Lower leg skin (tissue), 4 donors: ENCODE measurements at regions not wholly inside any gene's neighbourhood (a gene's known extent, or its start where the extent isn't known, plus 50 kb on each side); places are given as distances from the start of the nearest gene placed in this dataset.

Experiments
- DNase-seq, 2 donors: peaks; one replicate each; pipeline ENCODE4 v3.0.0-alpha.2; 2019; ENCODE audit warnings: low spot score in 2 of 2
- H3K4me3 ChIP-seq: fragments of 200-600 bp; sonication (generic); 2 replicates; pipeline ENCODE4 v1.5.1; 2017; ENCODE audit warnings: mild to moderate bottlenecking, low read depth; ENCODE audit not compliant: poor library complexity, severe bottlenecking
- POLR2A ChIP-seq, 2 donors: fragments of 450-650 bp; IDR thresholded peaks; one replicate each; pipeline ENCODE4 v1.6.1; 2016 to 2017; ENCODE audit warnings: antibody characterized with exemption in 2 of 2, mild to moderate bottlenecking in 1 of 2, moderate library complexity in 1 of 2
- WGBS, 2 donors: methylation state at CpG; one replicate each; pipeline ENCODE4 v1.1.5; 2018; 5-methylcytosine and 5-hydroxymethylcytosine counted together
- intact Hi-C: fragments of 100-400 bp; cut with DNase I; formaldehyde crosslinking; loops from one replicate; pipeline ENCODE4 v1.15.0; 2023; ENCODE audit warnings: low total_unique reads
- TF ChIP-seq, protein P1 (sequence below), 3 donors: fragments of 450-650 bp; IDR thresholded peaks; one replicate each; pipeline ENCODE4 v1.5.1; 2016; ENCODE audit warnings: antibody characterized with exemption in 3 of 3, mild to moderate bottlenecking in 3 of 3, moderate library complexity in 2 of 3

GRCh38 chr16:54412037-54412436 is 125.5 kb upstream of the IRX3 start:
- no peak for DNase-seq
- TF ChIP-seq, protein P1, sequence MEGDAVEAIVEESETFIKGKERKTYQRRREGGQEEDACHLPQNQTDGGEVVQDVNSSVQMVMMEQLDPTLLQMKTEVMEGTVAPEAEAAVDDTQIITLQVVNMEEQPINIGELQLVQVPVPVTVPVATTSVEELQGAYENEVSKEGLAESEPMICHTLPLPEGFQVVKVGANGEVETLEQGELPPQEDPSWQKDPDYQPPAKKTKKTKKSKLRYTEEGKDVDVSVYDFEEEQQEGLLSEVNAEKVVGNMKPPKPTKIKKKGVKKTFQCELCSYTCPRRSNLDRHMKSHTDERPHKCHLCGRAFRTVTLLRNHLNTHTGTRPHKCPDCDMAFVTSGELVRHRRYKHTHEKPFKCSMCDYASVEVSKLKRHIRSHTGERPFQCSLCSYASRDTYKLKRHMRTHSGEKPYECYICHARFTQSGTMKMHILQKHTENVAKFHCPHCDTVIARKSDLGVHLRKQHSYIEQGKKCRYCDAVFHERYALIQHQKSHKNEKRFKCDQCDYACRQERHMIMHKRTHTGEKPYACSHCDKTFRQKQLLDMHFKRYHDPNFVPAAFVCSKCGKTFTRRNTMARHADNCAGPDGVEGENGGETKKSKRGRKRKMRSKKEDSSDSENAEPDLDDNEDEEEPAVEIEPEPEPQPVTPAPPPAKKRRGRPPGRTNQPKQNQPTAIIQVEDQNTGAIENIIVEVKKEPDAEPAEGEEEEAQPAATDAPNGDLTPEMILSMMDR (IDR thresholded peaks at IDR 0.05): no peak
- TF ChIP-seq POLR2A (IDR thresholded peaks at IDR 0.05): no peak
- 55% methylated on average over 11 of the region's 11 CpGs for WGBS, 2 donors
- no peak overlapping the region for H3K4me3 ChIP-seq
- intact Hi-C loops: no loop called here

DNA sequence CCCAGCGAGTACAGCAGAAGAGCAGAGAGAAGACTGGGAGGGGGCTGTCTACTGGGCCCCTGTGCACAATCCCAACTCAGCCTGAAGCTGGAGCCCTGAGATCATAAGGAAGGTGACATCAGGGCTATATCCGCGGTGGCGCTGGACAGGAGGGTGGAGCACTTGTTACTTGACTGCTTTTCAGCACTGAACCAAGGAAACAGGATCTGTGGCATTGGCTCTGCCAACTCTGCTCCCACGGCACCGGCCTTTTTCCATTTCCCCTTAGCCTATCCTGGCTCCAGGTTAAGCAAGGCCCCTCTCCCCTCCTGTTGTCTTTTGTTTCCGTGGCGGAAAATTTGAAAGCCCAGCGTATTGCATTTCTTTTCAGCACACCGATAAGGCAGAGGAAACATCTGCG is 125.0 kb upstream of the IRX3 start:
- intact Hi-C loops: no loop called here
- no peak for DNase-seq
- H3K4me3 ChIP-seq: no peak overlapping the region
- TF ChIP-seq, protein P1 (IDR thresholded peaks at IDR 0.05): no peak
- TF ChIP-seq POLR2A (IDR thresholded peaks at IDR 0.05): no peak
- WGBS, 2 donors: 50 to 53% methylated on average over 11 of the region's 11 CpGs

DNA sequence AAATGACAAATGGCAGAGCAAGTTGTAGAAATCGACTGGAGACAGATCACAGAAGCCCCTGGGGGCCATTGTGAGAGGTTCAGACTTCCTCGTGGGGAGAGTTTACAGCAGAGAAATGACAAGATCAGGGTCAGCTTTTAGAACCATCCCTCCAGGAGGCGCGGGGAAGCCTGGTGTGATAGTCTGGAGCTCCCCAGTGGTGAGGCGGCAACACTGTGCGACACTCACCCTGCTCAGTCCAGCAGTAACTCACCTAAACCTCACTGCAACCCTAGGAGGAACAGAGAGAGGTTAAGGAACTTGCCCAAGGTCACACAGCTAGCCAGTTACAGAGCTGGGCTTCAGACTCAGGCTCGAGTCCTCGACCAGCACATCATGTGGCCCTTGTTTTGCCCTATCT is 123.4 kb upstream of the IRX3 start:
- TF ChIP-seq POLR2A (IDR thresholded peaks at IDR 0.05): no peak
- TF ChIP-seq, protein P1 (IDR thresholded peaks at IDR 0.05): no peak
- intact Hi-C loops: no loop called here
- DNase-seq: no peak
- H3K4me3 ChIP-seq: no peak overlapping the region
- 83 to 90% methylated on average over 8 of the region's 8 CpGs for WGBS, 2 donors

DNA sequence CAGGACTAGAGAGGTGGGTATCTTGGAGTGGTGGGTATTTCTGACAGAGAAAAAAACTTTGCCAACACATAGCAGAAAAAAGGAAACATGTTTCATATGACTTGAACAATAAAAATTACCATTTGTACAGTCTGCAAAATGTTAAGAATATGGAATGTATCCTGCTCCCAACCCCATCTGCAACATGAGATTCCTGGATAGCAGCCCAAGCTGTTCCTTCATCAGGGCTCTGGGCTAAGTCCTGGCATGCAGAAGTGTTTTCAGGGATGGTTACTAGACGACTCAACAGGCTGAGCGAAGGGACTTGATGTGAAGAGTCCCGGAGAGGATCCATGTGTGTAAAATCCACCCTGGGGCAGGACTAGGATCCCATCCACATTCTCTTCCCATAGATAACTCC is 121.0 kb upstream of the IRX3 start:
- TF ChIP-seq, protein P1 (IDR thresholded peaks at IDR 0.05): no peak
- no peak for TF ChIP-seq POLR2A (IDR thresholded peaks at IDR 0.05)
- intact Hi-C loops: no loop called here
- no peak overlapping the region for H3K4me3 ChIP-seq
- no peak for DNase-seq
- WGBS, 2 donors: 21 to 27% methylated on average over 3 of the region's 3 CpGs

GRCh38 chr16:54405478-54405877 is 118.9 kb upstream of the IRX3 start:
- no peak overlapping the region for H3K4me3 ChIP-seq
- no peak for TF ChIP-seq POLR2A (IDR thresholded peaks at IDR 0.05)
- TF ChIP-seq, protein P1 (IDR thresholded peaks at IDR 0.05): no peak
- intact Hi-C loops: no loop called here
- 87 to 99% methylated on average over 5 of the region's 5 CpGs for WGBS, 2 donors
- DNase-seq: no peak

- 75% methylated on average over 2 of the region's 2 CpGs for WGBS, 2 donors
- no peak overlapping the region for H3K4me3 ChIP-seq
- intact Hi-C loops: no loop called here
- DNase-seq: no peak
- no peak for TF ChIP-seq POLR2A (IDR thresholded peaks at IDR 0.05)
- TF ChIP-seq, protein P1 (IDR thresholded peaks at IDR 0.05): no peak
Measured at GRCh38 chr16:54403580-54403979, 117.0 kb upstream of the IRX3 start.
